GM20000 (cell line): ENCODE measurements at regions not wholly inside any gene's neighbourhood (a gene's known extent, or its start where the extent isn't known, plus 50 kb on each side); places are given as distances from the start of the nearest gene placed in this dataset.

Experiments
- DNase-seq: peaks from one replicate; pipeline ENCODE4 v3.0.0; 2012; ENCODE audit warnings: low spot score
- TF ChIP-seq, protein P1 (sequence below): IDR thresholded peaks from 2 replicates; pipeline ENCODE4 v1.5.1; 2012; ENCODE audit warnings: mild to moderate bottlenecking, control low read depth; ENCODE audit errors: extremely low read depth, missing control alignments

DNA sequence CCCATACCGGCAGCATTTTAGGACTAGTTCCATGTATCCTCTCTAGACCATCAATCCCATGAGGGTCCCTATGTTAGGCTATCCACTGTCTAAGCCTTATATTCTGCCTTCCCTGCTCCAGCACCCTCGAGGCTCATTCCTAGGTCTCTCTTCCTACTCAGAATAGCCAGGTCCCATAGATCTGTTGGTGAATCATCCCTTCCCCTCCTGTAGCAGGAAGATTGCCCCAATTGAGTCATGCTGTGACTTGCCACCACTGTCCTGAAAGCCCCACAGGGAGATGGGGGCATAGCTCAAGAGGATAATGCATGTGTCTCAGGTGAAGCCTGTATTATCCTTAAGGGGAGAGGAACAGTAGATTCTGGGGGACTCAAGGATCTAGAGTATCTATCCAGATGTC, 143.1 kb upstream of the MOCS1 start:
- TF ChIP-seq, protein P1, sequence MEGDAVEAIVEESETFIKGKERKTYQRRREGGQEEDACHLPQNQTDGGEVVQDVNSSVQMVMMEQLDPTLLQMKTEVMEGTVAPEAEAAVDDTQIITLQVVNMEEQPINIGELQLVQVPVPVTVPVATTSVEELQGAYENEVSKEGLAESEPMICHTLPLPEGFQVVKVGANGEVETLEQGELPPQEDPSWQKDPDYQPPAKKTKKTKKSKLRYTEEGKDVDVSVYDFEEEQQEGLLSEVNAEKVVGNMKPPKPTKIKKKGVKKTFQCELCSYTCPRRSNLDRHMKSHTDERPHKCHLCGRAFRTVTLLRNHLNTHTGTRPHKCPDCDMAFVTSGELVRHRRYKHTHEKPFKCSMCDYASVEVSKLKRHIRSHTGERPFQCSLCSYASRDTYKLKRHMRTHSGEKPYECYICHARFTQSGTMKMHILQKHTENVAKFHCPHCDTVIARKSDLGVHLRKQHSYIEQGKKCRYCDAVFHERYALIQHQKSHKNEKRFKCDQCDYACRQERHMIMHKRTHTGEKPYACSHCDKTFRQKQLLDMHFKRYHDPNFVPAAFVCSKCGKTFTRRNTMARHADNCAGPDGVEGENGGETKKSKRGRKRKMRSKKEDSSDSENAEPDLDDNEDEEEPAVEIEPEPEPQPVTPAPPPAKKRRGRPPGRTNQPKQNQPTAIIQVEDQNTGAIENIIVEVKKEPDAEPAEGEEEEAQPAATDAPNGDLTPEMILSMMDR = no peak
- no peak for DNase-seq

DNA sequence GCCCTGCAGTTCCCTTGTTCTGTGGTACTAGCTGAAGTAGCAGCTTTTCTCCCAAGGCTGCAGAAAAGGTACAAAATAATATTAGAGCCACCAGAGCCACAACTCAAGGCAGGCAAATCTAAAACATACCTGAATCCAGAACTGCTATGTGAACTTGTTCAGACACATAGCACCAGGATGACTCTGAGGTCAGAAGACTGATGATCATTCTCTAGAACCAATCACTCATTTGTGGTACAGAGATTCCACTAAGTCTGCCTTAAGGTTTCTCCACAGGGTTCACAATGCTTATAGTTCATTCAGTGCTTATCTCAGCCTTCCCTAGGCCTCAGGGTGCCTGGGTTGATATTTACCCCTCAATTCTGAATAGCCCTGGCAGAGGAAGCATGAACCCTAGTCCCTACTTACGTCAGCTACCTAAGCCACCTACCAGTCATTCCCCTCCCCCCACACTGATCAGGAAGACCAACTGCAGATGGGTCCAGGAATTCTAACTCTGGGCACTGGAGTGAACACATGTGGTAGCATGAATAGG, 140.9 kb upstream of the MOCS1 start:
- TF ChIP-seq, protein P1 = no peak

DNA sequence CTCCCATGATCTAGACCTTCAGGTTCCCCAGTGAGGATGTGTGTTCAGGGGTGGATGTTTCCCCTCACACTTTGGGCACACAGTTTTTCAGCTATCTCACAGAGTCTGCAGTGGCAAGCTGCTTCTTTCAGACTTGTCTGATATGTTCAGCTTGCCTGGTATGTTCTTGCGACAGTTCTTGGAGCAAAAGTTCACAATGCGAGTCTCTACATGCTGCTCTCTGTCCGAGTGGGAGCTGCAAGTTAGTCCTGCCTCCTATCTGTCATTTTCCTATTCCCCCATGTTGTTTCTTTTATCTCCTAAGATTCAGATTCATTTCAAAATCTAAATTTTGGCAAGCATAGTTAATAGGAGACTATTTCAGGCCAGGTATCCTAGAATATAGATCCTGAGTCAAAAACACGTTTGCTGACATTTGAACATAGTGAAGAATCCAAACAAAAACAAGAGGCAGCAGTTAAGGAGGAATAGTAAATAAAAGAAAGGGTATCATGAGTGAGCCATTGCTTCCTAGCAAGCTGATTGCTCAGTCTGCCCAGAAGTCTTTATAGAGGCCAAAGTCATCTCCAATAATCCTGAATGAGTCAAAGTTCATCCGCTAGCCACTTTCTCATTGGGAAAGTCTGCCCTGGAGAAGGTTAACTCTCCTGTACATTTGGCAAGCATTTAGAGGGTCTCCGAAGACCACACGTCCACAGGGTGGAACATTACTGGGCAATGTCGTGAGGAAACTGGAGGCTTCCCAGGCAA, 140.2 kb upstream of the MOCS1 start:
- TF ChIP-seq, protein P1 = no peak
- DNase-seq = no peak

More for the DNA sequence above, 140.9 kb upstream of the MOCS1 start:
- no peak for DNase-seq

DNA sequence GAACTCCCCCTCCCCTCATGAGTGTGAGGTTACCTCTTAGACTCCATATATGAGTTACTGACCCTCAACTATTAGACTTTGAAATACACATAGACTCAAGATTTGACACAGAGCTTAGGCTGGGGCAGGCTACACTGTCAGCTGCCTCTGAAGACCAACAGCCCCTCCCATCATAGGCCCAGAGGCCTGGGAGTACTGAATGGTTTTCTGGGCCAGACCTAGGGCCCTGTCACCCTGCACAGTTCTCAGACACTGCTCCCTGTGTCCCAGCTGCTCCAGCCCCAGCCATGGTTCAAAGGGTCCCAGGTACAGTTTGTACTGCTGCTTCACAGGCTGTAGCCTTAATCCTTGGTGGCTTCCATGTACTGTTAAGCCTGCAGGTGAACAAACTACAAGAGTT, 132.1 kb upstream of the MOCS1 start:
- TF ChIP-seq, protein P1 = no peak
- no peak for DNase-seq

DNA sequence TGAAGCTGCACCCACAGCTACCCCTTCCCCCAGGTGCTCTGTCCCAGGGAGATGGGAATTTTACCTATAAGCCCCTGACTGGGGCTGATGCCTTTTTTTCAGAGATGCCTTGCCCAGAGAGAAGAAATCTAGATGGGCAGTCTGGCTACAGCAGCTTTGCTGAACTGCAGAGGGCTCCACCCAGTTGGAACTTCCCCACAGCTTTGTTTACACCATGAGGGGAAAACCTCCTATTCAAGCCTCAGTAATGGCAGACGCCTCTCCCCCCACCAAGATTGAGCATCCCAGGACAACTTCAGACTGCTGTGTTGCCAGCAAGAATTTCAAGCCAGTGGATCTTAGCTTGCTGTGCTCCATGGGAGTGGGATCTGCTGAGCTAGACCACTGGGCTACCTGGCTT, 122.6 kb upstream of the MOCS1 start:
- TF ChIP-seq, protein P1 = no peak

DNA sequence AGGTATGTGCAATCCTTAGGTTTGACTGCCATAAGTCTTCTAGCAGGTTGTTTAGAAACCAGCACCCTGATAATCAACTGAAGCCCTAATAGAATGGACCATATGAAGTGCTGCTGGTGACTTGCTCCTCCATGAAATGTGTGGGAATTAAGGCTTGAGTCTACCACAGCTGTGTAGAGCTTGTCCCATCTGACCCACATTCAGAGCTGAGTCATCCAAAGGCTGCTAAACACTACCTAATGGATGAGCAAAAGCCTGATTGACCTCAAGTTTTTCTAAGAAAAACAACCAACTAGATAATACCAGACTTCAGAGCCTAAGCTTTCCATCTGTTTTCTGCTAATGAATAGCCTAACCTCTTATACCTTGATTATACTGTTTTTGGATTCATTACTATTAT, 120.3 kb upstream of the MOCS1 start:
- DNase-seq = no peak
- TF ChIP-seq, protein P1 = no peak

More for the DNA sequence above, 122.6 kb upstream of the MOCS1 start:
- no peak for DNase-seq

DNA sequence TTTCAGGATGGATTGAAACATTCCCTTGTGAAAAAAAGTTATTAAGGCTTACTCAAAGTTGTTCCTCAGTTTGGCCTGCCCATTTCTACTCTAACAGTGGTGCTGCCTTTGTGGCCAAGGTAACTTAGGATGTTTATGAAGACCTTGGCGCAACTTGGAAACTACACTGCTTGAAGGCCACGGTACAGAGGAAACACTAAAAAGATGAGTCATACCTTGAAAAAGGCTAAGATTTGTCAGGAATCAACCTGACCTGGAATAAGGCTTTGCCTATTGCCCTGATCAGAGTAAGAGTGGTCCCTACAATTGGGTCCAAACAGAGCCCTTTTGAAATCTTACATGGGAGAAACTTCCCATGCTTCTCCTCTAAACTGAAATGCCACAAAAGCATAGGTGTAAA, 119.9 kb upstream of the MOCS1 start:
- TF ChIP-seq, protein P1 = no peak
- DNase-seq = no peak
